ENCODE measurements at regions not wholly inside any gene's neighbourhood (a gene's known extent, or its start where the extent isn't known, plus 50 kb on each side); places are given as distances from the start of the nearest gene placed in this dataset.

DNA sequence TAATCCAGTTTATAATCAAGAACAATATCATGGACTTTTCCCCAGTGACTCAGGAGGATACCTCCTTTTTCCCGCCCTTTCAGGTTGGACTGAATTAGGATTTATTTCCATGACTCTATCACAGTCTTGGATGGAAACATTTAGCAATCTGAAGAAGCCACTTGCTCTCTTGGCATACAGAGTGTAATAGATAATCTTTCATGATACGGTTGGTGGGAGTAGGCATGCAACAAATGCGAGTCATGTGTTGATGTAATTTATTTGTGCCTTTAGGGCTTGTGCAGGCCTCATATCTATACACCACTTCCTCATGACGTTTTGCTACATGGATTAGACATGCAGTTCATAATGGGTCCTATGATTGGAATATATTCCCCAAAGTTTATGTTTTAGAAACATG lies 54.2 kb upstream of the MCTP2 start:
- TF ChIP-seq JUND (IDR thresholded peaks at IDR 0.05; ENCODE audit: low read depth), result no peak
- DNase-seq (ENCODE audit: low read depth in 1 of 2, low spot score in 1 of 2), result no peak
- in situ Hi-C loops (cut with HindIII; ENCODE audit: low pct_unique_long_range_greater_than_20kb, low sequenced_read_pairs), result no loop called here

DNA sequence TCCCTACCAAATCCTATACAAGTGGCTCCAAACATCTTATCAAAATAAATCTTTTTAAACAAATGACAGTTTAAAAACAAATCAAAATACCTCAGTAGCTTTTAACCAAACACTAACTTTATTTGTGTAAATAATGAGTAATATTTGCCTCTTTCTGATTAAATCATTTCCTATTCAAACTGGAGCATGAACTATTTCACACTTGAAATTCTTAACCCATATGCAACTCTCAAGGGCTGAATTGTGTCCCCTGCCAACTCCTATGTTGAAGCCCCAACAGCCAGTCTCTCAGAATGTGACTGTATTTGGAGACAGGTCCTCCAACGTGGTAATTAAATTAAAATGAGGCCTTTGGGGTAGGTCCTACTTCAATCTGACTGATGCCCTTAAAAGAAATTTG lies 55.9 kb upstream of the MCTP2 start:
- in situ Hi-C loops (cut with HindIII; ENCODE audit: low pct_unique_long_range_greater_than_20kb, low sequenced_read_pairs), result no loop called here
- no peak for TF ChIP-seq JUND (IDR thresholded peaks at IDR 0.05; ENCODE audit: low read depth)
- DNase-seq (ENCODE audit: low read depth in 1 of 2, low spot score in 1 of 2), result peak; percentile 3 to 35

DNA sequence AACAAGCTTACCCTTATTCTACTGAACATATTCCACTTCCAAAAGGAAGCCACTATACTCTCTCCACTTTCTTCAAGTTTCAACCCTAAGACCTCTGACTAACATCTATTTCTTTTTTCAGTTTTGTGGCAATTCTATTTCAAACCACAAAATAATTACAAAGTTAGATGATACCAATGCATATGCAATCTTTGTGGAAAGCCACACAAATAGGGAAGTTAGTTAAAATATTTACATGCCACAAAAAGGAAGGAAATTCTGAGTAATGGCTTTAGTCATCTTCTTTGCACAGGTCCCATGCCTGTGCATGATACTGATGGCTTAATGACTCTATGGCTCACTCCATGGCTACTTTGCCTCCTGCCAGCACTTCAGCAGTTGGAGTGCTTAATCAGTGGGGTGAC lies 57.0 kb upstream of the MCTP2 start:
- in situ Hi-C loops (cut with HindIII; ENCODE audit: low pct_unique_long_range_greater_than_20kb, low sequenced_read_pairs), result no loop called here
- DNase-seq (ENCODE audit: low read depth in 1 of 2, low spot score in 1 of 2), result no peak
- TF ChIP-seq JUND (IDR thresholded peaks at IDR 0.05; ENCODE audit: low read depth), result no peak

DNA sequence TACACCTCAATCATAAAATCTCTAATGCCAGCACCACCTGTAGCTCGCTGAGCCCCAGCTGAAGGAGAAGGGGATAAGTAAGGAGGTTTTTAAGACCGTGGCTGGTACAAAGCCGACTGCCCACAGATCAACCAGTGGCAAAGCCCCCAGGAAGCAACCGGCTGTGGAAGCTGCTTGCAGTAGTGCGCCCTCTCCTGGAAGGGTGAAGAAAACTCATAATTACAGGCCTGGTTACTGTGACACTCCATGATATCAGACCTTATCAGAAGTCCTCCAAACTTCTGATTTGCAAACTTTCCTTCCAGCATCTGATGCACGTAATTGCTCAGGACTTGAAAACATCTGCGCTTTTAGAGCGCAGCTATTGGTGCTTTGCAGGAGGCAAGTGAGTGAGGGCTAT lies 63.1 kb upstream of the MCTP2 start:
- in situ Hi-C loops (cut with HindIII; ENCODE audit: low pct_unique_long_range_greater_than_20kb, low sequenced_read_pairs), result no loop called here
- DNase-seq (ENCODE audit: low read depth in 1 of 2, low spot score in 1 of 2), result no peak

DNA sequence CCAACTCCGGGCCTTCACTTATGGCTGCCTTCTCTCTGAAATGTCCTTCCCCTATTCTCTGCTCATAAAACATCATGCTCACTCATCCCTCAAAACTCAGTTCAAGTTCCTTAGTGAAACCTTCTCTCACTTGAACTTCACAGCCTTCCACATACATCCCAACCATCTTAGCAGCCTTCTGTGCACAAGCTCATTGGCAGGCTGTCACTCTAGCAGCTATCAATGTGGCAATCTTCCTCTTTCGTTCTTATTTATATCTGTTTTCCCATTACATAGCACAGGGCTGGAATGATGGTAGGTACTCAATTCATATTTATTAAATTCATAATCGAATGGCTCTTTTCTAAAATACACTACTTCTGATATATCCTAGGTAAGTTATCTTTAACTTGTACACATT lies 66.4 kb upstream of the MCTP2 start:
- DNase-seq (ENCODE audit: low read depth in 1 of 2, low spot score in 1 of 2), result no peak
- TF ChIP-seq JUND (IDR thresholded peaks at IDR 0.05; ENCODE audit: low read depth), result no peak
- in situ Hi-C loops (cut with HindIII; ENCODE audit: low pct_unique_long_range_greater_than_20kb, low sequenced_read_pairs), result no loop called here

More for the DNA sequence above, 63.1 kb upstream of the MCTP2 start:
- TF ChIP-seq JUND (IDR thresholded peaks at IDR 0.05; ENCODE audit: low read depth), result no peak

DNA sequence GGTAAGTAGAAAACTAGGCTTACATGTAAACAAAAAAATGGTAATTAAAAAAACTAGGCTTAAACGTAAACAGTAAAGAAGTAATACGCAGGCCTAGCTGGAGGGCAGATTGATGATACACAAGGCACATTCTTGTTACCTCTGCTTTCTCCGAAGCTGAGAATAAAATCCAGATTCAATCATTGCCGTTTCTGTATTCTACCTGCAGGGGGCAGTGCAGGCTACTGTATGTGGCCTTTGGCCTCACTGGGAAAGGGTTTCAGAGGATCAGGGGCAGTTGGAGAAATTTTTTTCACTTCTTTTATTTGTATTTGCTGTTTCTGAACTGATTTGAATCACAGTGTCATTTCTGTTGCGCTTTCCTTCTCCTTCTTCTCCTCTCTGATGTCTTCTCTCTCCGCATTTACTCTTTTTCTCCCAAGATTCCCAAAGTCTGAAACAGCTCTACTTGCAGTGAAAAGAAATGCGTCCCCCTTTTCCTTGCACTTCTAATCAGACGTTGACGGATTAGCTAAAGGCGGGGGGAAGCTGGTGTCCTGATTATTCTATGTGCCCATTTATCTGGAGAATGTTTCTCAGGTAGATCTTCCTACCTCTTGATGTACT lies 67.1 kb upstream of the MCTP2 start:
- TF ChIP-seq JUND (IDR thresholded peaks at IDR 0.05; ENCODE audit: low read depth), result no peak
- in situ Hi-C loops (cut with HindIII; ENCODE audit: low pct_unique_long_range_greater_than_20kb, low sequenced_read_pairs), result no loop called here
- peak; percentile 4 to 76 for DNase-seq (ENCODE audit: low read depth in 1 of 2, low spot score in 1 of 2)

DNA sequence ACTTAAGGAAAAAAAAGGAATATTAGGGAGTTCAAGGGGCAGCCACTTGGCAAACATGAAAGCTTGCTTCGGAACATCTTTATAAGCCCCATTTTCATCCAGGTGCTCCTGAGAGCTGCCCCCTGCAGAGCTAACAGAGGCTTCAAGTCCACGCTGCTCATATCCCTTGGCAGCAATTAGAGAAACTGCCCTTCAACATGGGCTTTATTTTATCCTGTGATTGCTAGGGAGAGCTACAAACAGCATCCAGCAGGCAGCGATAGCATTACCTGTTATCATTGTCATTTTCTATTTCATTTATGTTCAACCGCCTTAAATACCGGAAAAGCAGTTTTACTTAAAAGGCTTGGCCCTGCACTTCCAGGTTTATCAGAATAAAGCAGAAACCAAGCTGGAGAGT lies 68.4 kb upstream of the MCTP2 start:
- no peak for DNase-seq (ENCODE audit: low read depth in 1 of 2, low spot score in 1 of 2)
- TF ChIP-seq JUND (IDR thresholded peaks at IDR 0.05; ENCODE audit: low read depth), result no peak
- in situ Hi-C loops (cut with HindIII; ENCODE audit: low pct_unique_long_range_greater_than_20kb, low sequenced_read_pairs), result no loop called here

DNA sequence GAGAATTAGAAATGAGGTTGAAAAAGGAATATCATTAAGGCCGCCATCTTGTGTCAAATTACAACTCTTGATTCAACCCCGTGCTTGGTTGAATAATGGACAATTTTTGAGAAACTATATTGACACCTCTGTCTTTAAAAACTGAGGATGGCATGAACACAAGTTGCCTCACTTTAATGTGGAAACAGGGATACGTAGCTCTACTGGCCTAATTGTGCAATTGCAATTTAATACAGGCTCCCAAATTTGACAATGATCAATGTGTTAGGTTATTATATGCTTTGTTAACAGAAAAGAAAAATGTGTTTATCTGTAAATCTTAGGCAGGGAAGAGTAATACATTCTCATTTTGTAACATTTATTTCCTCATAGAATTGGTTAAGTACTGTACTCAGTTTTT lies 77.1 kb upstream of the MCTP2 start:
- no peak for DNase-seq (ENCODE audit: low read depth in 1 of 2, low spot score in 1 of 2)
- in situ Hi-C loops (cut with HindIII; ENCODE audit: low pct_unique_long_range_greater_than_20kb, low sequenced_read_pairs), result no loop called here
- TF ChIP-seq JUND (IDR thresholded peaks at IDR 0.05; ENCODE audit: low read depth), result no peak

DNA sequence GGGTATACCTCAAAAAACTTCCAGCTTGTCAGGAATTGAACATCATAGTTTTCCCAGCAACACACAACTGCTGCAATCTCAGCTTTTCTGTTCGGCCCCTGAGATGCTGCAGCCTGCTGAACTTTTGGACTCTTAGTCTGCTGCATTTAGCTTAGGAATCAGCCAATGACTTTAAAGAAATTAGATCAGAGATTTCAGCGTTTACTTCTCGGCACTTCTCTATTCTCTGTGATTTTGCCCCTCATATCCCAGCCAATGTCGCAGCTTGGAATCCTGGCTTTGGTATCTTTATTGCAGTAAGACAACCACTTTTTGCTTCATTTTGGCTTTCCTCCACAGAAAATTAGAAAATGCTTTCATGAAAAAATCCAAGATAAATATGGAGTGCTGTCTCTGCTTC lies 86.3 kb upstream of the MCTP2 start:
- TF ChIP-seq JUND (IDR thresholded peaks at IDR 0.05; ENCODE audit: low read depth), result no peak
- in situ Hi-C loops (cut with HindIII; ENCODE audit: low pct_unique_long_range_greater_than_20kb, low sequenced_read_pairs), result no loop called here
- DNase-seq (ENCODE audit: low read depth in 1 of 2, low spot score in 1 of 2), result no peak

DNA sequence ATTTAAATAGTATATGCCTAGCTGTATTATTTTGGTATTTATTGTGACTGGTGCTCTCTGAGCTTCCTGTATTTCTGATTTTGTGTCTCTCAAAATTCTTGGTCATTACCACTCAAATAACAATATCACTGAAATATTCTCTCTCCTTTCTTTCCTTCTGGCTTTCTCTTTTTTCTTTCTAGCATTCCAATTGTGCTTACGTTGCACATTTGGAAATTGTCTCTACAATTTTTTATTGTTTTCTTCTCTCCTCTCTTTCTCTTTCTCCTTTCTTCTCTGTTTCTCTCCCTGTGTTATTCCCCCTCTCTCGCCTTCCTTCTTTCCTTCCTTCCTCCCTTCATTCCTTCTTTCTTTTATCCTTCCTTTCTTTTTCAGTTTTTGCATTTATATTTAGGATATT lies 89.6 kb upstream of the MCTP2 start:
- no peak for DNase-seq (ENCODE audit: low read depth in 1 of 2, low spot score in 1 of 2)
- no peak for TF ChIP-seq JUND (IDR thresholded peaks at IDR 0.05; ENCODE audit: low read depth)
- in situ Hi-C loops (cut with HindIII; ENCODE audit: low pct_unique_long_range_greater_than_20kb, low sequenced_read_pairs), result no loop called here

DNA sequence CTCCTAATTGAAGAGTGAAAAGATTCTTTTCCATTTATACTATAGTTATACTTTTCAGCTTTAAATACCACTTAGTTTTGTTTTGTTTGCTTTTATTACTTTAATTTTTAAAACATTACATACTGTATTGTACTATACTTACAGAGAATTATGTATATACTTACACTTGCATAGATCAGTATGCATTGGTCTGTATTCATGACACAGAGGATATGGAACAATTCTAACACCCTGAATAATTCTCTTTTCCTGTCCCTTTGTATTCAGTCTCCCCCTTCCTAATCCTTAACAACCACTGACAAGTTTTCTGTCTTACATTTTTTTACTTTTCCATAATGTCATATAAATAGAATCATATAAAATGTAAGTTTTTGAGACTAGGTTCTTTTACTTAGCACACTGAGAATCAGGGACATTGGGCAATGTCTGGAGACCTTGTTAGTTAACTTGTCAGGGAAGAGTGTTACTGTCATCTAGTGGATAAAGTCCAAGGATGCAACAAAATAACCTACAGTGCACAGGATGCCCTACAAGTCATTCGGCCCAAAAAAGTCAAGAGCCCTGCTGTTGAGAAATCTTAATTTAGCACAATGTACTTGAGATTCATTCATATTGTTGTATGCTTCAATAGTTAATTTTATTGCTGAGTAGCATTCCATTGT lies 95.7 kb upstream of the MCTP2 start:
- no peak for TF ChIP-seq JUND (IDR thresholded peaks at IDR 0.05; ENCODE audit: low read depth)
- in situ Hi-C loops (cut with HindIII; ENCODE audit: low pct_unique_long_range_greater_than_20kb, low sequenced_read_pairs), result no loop called here
- DNase-seq (ENCODE audit: low read depth in 1 of 2, low spot score in 1 of 2), result peak in 1 of 2 experiments; percentile 36

DNA sequence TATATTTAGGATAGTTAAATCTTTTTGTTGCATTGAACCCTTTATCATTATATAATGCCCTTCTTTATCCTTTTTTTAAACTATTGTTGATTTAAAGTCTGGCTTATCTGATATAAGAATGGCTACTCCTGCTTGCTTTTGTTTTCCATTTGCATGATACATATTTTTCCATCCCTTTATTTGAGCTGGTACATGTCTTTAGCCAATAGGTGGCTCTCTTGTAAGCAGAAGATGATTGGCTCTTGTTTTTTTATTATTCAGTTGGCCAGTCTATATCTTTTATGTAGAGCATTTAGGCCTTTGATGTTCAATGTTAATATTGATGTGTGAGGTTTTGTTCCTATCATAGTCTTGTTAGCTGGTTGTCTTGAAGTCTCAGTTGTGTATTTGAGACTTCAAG lies 99.5 kb upstream of the MCTP2 start:
- in situ Hi-C loops (cut with HindIII; ENCODE audit: low pct_unique_long_range_greater_than_20kb, low sequenced_read_pairs), result no loop called here
- no peak for DNase-seq (ENCODE audit: low read depth in 1 of 2, low spot score in 1 of 2)
- TF ChIP-seq JUND (IDR thresholded peaks at IDR 0.05; ENCODE audit: low read depth), result no peak

DNA sequence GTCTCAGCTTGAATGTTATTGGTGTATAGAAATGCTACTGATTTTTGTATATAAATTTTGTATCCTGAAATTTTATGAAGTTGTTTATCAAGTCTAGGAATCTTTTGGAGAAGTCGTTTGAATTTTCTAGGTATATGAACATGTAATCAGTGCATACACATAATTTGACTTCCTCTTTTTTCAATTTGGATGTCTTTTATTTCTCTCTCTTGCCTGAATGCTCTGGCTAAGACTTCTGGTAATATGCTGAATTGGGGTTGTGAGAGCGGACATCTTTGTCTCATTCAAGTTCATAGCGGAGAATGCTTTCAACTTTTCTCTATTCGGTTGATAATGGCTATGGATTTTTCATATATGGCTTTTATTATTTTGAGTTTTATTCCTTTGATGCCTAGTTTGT lies 100.9 kb upstream of the MCTP2 start:
- no peak for DNase-seq (ENCODE audit: low read depth in 1 of 2, low spot score in 1 of 2)
- in situ Hi-C loops (cut with HindIII; ENCODE audit: low pct_unique_long_range_greater_than_20kb, low sequenced_read_pairs), result no loop called here
- TF ChIP-seq JUND (IDR thresholded peaks at IDR 0.05; ENCODE audit: low read depth), result no peak

DNA sequence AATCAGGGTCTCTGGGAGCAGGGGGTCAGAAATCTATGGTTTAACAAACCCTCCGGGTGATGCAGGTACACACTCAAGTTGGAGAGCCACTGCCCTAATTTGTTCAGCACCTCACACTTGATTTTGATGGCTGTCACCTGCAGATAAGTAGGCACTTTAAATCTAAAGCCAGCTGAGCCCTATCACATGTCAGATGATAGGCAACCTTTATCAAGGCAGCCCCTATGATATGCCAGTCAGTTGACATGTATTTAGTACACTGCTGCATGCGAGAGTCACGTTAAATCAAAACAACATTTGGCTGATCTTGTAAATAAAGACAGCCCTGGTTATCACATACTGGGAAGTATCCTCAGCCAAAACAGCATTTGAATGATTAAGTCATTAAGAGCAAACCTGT lies 104.4 kb upstream of the MCTP2 start:
- no peak for TF ChIP-seq JUND (IDR thresholded peaks at IDR 0.05; ENCODE audit: low read depth)
- no peak for DNase-seq (ENCODE audit: low read depth in 1 of 2, low spot score in 1 of 2)
- in situ Hi-C loops (cut with HindIII; ENCODE audit: low pct_unique_long_range_greater_than_20kb, low sequenced_read_pairs), result no loop called here

All from T47D (cell line).